Progenitor cell of endocrine pancreas (in vitro differentiated cells): ENCODE measurements at regions not wholly inside any gene's neighbourhood (a gene's known extent, or its start where the extent isn't known, plus 50 kb on each side); places are given as distances from the start of the nearest gene placed in this dataset.

Experiments used
- DNase-seq: peaks from one replicate; pipeline ENCODE4 v3.0.0; 2021; ENCODE audit warnings: low spot score; ENCODE audit not compliant: unreplicated experiment
- H3K27ac Mint-ChIP-seq: 2 replicates; pipeline ENCODE4 v1.8.0; 2021; ENCODE audit warnings: mild to moderate bottlenecking, moderate library complexity, mixed read lengths
- H3K27me3 Mint-ChIP-seq: 2 replicates; pipeline ENCODE4 v1.8.0; 2021; ENCODE audit warnings: mixed read lengths
- H3K36me3 Mint-ChIP-seq: 2 replicates; pipeline ENCODE4 v1.8.0; 2022; ENCODE audit warnings: mixed read lengths; ENCODE audit not compliant: insufficient read depth
- H3K4me1 Mint-ChIP-seq: 2 replicates; pipeline ENCODE4 v1.8.0; 2021; ENCODE audit warnings: low read depth, mixed read lengths
- H3K4me3 Mint-ChIP-seq: 2 replicates; pipeline ENCODE4 v1.8.0; 2021; ENCODE audit warnings: low read depth, mild to moderate bottlenecking, moderate library complexity, mixed read lengths
- H3K9me3 Mint-ChIP-seq: 2 replicates; pipeline ENCODE4 v1.8.0; 2021; ENCODE audit warnings: low read depth, mixed read lengths
- TF ChIP-seq, protein P1 (sequence below): fragments of 200-600 bp; sonication (generic); IDR thresholded peaks from one replicate; pipeline ENCODE4 v1.5.0; 2021; ENCODE audit warnings: antibody characterized with exemption, mild to moderate bottlenecking; ENCODE audit not compliant: unreplicated experiment

DNA sequence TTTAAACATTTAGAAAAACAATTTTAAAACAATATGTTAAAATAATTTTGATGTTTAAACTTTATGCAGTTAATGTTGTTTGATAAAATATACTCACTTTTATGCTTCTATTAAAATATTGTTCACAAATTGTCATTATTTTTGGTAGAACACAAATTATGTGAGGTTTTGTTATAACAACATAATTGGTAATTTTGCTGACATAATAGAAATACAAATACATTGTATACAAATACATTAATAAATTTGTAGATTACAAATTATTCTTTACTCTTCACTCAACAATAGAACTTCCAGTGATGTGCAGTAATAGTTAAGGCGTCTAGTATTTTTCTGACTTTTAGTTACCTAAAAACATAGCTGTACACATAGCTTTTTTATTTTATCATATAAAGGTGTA is 1472.4 kb upstream of the ADGRL3 start:
- H3K9me3 Mint-ChIP-seq: peaks cover 4% of the 10 kb centered on the region
- TF ChIP-seq, protein P1, sequence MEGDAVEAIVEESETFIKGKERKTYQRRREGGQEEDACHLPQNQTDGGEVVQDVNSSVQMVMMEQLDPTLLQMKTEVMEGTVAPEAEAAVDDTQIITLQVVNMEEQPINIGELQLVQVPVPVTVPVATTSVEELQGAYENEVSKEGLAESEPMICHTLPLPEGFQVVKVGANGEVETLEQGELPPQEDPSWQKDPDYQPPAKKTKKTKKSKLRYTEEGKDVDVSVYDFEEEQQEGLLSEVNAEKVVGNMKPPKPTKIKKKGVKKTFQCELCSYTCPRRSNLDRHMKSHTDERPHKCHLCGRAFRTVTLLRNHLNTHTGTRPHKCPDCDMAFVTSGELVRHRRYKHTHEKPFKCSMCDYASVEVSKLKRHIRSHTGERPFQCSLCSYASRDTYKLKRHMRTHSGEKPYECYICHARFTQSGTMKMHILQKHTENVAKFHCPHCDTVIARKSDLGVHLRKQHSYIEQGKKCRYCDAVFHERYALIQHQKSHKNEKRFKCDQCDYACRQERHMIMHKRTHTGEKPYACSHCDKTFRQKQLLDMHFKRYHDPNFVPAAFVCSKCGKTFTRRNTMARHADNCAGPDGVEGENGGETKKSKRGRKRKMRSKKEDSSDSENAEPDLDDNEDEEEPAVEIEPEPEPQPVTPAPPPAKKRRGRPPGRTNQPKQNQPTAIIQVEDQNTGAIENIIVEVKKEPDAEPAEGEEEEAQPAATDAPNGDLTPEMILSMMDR: no peak
- no peaks in the 10 kb centered on the region for H3K27me3 Mint-ChIP-seq
- no peak for DNase-seq
- no peaks in the 10 kb centered on the region for H3K36me3 Mint-ChIP-seq
- H3K4me3 Mint-ChIP-seq: no peak overlapping the region
- H3K27ac Mint-ChIP-seq: no peak overlapping the region
- H3K4me1 Mint-ChIP-seq: peaks cover 2% of the 10 kb centered on the region

- H3K9me3 Mint-ChIP-seq: peaks cover 4% of the 10 kb centered on the region
- peaks cover 2% of the 10 kb centered on the region for H3K4me1 Mint-ChIP-seq
- H3K27ac Mint-ChIP-seq: no peak overlapping the region
- no peaks in the 10 kb centered on the region for H3K27me3 Mint-ChIP-seq
- TF ChIP-seq, protein P1: no peak
- H3K36me3 Mint-ChIP-seq: no peaks in the 10 kb centered on the region
- no peak overlapping the region for H3K4me3 Mint-ChIP-seq
- no peak for DNase-seq
Measured at GRCh38 chr4:59728496-59728895, 1471.6 kb upstream of the ADGRL3 start.

GRCh38 chr4:59729321-59729720 is 1470.8 kb upstream of the ADGRL3 start:
- H3K36me3 Mint-ChIP-seq: no peaks in the 10 kb centered on the region
- TF ChIP-seq, protein P1: no peak
- H3K27me3 Mint-ChIP-seq: no peaks in the 10 kb centered on the region
- no peak overlapping the region for H3K4me3 Mint-ChIP-seq
- no peak overlapping the region for H3K27ac Mint-ChIP-seq
- peaks cover 4% of the 10 kb centered on the region for H3K9me3 Mint-ChIP-seq
- no peak for DNase-seq
- H3K4me1 Mint-ChIP-seq: peaks cover 2% of the 10 kb centered on the region

- TF ChIP-seq, protein P1: no peak
- H3K4me1 Mint-ChIP-seq: no peaks in the 10 kb centered on the region
- DNase-seq: no peak
Measured at GRCh38 chr4:59748433-59748832, 1451.7 kb upstream of the ADGRL3 start.

DNA sequence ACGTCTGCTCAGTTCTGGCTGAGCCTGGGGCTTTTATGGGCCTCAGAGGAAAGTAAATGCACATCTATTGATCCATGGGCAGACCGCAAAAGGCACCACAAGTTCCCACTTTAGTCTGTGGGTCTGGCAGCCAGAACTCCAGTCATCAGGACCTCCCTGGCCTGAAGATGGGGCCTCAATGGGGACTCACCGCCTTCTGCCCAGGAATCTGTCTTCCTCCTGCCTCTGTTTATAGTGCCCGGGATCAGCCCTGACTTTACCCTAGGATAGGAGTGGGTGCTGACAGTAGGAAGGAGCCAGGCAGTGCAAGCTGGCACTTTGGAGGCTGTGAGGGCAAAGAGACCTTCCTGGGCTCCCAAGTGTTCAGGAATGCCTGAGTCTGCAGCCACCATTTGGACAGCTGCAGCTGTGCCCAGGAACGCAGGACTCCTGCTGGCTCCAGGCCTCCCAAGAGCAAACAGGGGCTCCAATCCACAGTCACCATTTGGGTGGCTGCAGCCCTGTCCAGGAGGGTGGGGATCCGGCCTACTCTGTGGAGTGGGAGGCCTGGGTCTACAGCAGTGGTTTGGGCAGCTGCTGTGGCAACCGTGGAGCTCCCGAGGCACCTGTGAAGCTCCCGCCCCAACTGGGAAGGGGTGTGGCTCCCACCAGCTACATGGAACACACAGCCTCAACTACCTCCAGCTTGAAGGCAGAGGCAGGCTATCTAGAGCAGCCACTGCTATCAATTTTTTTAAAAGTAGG is 1440.9 kb upstream of the ADGRL3 start:
- H3K9me3 Mint-ChIP-seq: no peaks in the 10 kb centered on the region
- no peaks in the 10 kb centered on the region for H3K27me3 Mint-ChIP-seq
- H3K4me3 Mint-ChIP-seq: no peak overlapping the region
- no peak overlapping the region for H3K27ac Mint-ChIP-seq
- TF ChIP-seq, protein P1: no peak
- H3K36me3 Mint-ChIP-seq: no peaks in the 10 kb centered on the region
- no peaks in the 10 kb centered on the region for H3K4me1 Mint-ChIP-seq
- peak; percentile 9 for DNase-seq

More at GRCh38 chr4:59748433-59748832, 1451.7 kb upstream of the ADGRL3 start:
- Mint-ChIP-seq H3K27me3 (no peaks in the 10 kb centered on the region), H3K4me3 (no peak overlapping the region), H3K9me3 (peaks cover 7% of the 10 kb centered on the region), H3K36me3 (no peaks in the 10 kb centered on the region), H3K27ac (no peak overlapping the region)
